IPS DF 6.9 (cell line): ENCODE measurements at regions not wholly inside any gene's neighbourhood (a gene's known extent, or its start where the extent isn't known, plus 50 kb on each side); places are given as distances from the start of the nearest gene placed in this dataset.

Experiments used
- DNase-seq: peaks from one replicate; pipeline ENCODE4 v3.0.0-alpha.2; 2013; ENCODE audit warnings: low read depth, low spot score
- H3K27ac ChIP-seq: one replicate; pipeline ENCODE4 v1.5.1; 2013; ENCODE audit warnings: low read length, control low read depth
- H3K27me3 ChIP-seq: 2 replicates; pipeline ENCODE4 v1.6.1; 2013; ENCODE audit warnings: mild to moderate bottlenecking, low read length; ENCODE audit not compliant: control insufficient read depth, insufficient read depth
- H3K36me3 ChIP-seq: 2 replicates; pipeline ENCODE4 v1.6.1; 2013; ENCODE audit warnings: low read length; ENCODE audit not compliant: control insufficient read depth, insufficient read depth
- H3K4me1 ChIP-seq: 2 replicates; pipeline ENCODE4 v1.6.1; 2013; ENCODE audit warnings: low read length; ENCODE audit not compliant: control insufficient read depth, insufficient read depth
- H3K4me3 ChIP-seq: 2 replicates; pipeline ENCODE4 v1.5.1; 2013; ENCODE audit warnings: mild to moderate bottlenecking, low read length
- H3K9me3 ChIP-seq: 2 replicates; pipeline ENCODE4 v1.6.1; 2013; ENCODE audit warnings: low read length, inconsistent platforms; ENCODE audit not compliant: control insufficient read depth, insufficient read depth
- WGBS: extraction: QIAGEN DNeasy Blood & Tissue Kit; methylation state at CpG from one replicate; pipeline ENCODE4 v1.1.7; 2013; ENCODE audit warnings: mixed read lengths, missing lambda C conversion rate; ENCODE audit not compliant: insufficient read length, insufficient coverage; 5-methylcytosine and 5-hydroxymethylcytosine counted together

DNA sequence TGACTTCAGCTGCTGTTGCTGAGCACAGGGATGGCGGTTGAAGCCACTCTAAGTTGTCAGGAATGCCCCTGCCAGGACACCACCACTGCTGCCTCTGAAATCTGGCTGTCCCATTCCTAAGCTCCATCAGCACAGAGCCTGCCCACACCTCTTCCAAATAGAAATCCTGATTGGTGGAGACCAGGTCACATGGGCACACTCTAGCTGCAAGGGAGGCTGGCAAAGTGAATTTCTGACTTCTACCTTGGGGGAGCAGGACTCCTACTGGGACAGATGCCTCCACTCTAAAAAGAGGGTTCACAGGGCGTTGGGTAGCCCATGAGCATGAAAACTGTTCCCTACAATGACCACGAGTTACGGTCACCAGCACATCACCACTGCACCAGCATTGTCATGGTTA is 83.8 kb upstream of the TARDBP start:
- no peak overlapping the region for H3K27ac ChIP-seq
- H3K9me3 ChIP-seq, result no peaks in the 10 kb centered on the region
- H3K4me3 ChIP-seq, result no peak overlapping the region
- no CpG with 5 or more reads among the region's 4 CpGs for WGBS
- no peaks in the 10 kb centered on the region for H3K4me1 ChIP-seq
- no peak for DNase-seq
- no peaks in the 10 kb centered on the region for H3K27me3 ChIP-seq
- H3K36me3 ChIP-seq, result no peaks in the 10 kb centered on the region

DNA sequence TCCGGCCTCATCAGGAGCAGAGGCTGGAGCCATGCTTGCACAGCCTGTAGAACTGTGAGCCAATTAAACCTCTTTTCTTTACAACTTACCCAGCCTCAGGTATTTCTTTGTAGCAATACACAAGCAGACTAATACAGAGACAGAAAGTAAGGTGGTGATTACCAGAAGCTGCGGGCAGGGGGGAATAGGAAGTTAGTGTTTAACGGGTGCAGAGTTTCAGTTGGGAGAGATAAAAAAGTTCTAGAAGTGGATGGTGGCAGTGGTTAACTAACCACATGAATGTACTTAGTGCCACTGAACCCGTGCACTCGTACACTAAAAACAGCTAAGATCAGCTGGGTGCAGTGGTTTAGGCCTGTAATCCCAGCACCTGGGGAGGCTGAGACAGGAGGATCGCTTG is 80.4 kb upstream of the TARDBP start:
- Histone ChIP-seq H3K4me3 (no peak overlapping the region), H3K27ac (no peak overlapping the region), H3K4me1 (peaks cover 4% of the 10 kb centered on the region), H3K36me3 (no peaks in the 10 kb centered on the region), H3K27me3 (no peaks in the 10 kb centered on the region), H3K9me3 (no peaks in the 10 kb centered on the region)
- DNase-seq, result no peak
- WGBS, result no CpG with 5 or more reads among the region's 6 CpGs

DNA sequence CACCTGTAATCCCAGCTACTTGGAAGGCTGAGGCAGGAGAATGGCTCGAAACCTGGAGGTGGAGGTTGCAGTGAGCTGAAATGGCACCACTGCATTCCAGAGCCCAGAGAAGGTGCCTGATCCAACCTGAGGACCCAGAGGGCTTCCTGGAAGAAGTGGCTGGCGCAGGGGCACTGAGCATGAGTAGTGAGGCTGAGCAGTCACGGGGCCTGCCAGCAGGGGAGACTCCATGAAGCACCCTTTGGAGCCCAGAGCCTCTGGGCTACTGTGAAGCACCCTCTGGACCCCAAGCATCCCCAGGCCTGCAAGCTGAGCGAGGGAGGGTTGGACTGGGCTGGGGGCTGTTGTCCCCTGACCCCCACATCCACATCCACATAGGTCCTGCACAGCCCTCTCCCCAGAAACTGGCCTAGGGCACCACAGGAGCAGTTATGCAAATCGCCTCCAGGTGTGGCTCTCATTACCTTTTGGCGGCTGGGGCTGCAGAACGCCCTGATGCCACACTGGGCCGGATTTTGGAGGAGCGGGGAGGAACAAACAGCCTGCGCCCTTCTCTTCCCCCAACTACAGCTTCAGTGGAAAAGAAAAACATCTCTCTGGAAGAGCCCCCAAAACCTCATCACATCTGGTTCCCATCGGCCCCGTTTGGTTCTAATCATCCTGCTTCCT is 78.2 kb upstream of the TARDBP start:
- no peaks in the 10 kb centered on the region for H3K9me3 ChIP-seq

DNA sequence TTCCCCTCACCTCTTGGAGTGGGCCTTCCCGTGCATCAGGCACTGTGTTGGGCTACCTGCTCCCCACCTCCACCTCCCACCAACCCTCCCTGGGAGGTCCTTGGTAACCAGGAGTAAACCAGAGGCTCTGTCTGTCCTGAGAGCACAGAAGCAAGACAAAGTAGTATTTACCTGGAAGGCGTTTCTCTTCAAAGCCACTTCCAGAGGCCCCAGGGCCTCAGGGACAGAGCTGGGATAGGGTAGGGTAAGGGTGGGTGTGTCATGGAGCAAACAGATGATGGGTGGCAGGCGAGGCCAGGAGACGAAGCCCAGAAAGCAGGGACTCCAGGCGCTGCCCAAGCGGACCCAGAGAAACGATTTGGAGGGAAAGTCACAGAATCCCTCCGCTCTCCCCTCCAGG is 77.2 kb upstream of the TARDBP start:
- DNase-seq, result no peak
- no CpG with 5 or more reads among the region's 8 CpGs for WGBS
- H3K9me3 ChIP-seq, result no peaks in the 10 kb centered on the region
- H3K27me3 ChIP-seq, result no peaks in the 10 kb centered on the region
- no peak overlapping the region for H3K4me3 ChIP-seq
- no peak overlapping the region for H3K27ac ChIP-seq
- no peaks in the 10 kb centered on the region for H3K36me3 ChIP-seq
- peaks cover 4% of the 10 kb centered on the region for H3K4me1 ChIP-seq

More for the DNA sequence above, 78.2 kb upstream of the TARDBP start:
- Histone ChIP-seq H3K4me3 (no peak overlapping the region), H3K27me3 (no peaks in the 10 kb centered on the region), H3K4me1 (peaks cover 4% of the 10 kb centered on the region), H3K27ac (no peak overlapping the region), H3K36me3 (no peaks in the 10 kb centered on the region)
- DNase-seq, result no peak
- no CpG with 5 or more reads among the region's 12 CpGs for WGBS

DNA sequence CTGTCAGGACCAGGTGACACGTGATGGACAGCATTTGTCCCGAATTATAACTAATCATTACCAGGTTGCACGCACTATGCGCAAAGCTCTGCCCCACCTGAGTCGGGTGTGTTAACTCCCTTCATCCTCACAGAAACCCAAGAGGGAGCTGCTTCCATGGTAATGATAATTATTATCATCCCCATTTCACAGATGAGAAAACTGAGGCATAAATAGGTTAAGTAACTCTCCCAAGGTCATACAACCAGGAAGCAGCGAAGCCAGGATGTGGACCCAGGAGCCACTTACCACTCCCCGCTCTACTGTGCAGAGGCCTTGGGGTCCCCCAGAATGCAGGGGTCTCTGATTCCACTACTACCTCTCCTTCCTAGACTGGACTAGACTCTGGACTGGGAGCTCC is 76.7 kb upstream of the TARDBP start:
- Histone ChIP-seq H3K4me1 (peaks cover 4% of the 10 kb centered on the region), H3K4me3 (no peak overlapping the region), H3K27ac (no peak overlapping the region), H3K27me3 (no peaks in the 10 kb centered on the region), H3K36me3 (no peaks in the 10 kb centered on the region), H3K9me3 (no peaks in the 10 kb centered on the region)
- no CpG with 5 or more reads among the region's 7 CpGs for WGBS
- no peak for DNase-seq

DNA sequence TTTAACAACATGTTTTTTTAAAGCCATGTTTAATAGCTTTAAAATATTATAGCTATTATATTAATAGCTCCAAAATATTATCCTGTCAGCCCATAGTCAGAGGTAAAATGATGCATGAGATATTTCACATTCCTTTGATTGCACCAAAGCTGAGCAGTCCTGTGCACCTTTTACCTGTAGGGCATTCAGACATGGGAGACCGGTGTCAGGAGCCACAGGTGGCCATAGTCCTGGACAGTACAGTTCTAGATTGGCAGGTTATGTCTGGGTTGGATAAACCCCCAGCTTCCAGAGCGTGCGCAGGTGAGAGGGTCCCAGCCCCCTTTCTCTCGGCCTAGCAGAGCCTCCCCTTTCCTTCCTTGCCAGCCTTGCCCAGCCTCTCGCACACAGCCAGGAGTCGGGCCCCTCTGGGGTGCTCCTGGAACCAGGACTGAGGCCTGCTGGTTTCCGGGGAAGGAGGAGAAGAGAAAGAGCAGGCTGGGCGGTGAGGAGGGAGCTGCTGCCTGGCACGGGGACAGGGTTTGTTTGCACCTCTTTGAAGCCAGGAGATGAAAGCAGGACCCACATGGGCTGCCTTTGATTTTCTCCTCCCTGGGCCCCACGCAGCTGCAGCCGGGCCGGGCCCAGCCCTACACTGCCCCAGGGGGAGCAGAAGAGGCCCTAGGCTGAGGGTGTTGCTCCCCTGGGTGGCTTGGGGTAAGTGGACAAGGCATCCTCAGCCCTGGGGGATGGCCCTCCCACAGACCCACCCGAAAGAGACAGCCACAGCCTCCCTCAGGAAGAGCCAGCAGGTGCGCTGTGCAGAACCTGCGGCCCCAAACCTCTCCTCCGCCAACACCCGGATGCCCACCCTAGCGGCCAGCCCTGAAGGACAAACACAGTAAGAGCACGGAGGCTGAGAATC is 75.2 kb upstream of the TARDBP start:
- no peak for DNase-seq
- Histone ChIP-seq H3K4me1 (peaks cover 4% of the 10 kb centered on the region), H3K36me3 (no peaks in the 10 kb centered on the region), H3K4me3 (no peak overlapping the region), H3K27me3 (no peaks in the 10 kb centered on the region), H3K27ac (no peak overlapping the region), H3K9me3 (no peaks in the 10 kb centered on the region)
- no CpG with 5 or more reads among the region's 19 CpGs for WGBS

DNA sequence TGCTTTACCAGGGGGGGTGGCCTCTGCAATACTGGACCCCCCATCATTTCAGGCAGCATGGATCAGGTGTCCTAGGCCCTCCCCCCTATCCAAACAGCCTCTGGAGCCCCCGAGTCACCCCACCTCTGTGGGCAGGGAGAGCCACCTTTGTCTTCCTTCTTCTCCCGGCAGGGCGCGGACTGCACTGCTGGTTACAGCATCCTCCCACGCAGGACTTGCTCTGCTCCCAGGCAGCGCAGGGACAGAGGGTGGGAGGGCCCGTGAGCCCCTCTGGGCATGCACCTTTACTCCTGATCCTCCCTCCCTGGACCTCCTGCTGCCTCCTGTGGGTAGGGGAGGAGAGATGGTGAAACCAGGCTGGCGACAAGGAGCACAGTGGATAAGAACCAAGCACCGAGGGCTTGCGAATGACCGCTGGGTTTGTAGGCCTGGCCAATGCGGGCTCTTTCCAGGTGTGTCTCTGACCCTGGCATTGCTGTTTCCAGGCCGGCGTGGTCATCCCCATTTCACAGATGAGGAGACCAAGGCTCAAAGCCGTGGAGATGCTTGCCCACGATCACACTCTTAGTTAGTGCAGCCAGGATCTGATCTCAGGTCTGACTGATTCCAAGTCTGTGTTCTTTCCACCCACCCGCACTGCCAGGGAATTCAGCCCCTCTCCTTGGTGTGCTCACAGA is 73.6 kb upstream of the TARDBP start:
- no peak for DNase-seq
- Histone ChIP-seq H3K36me3 (no peaks in the 10 kb centered on the region), H3K4me1 (peaks cover 4% of the 10 kb centered on the region), H3K27me3 (no peaks in the 10 kb centered on the region), H3K27ac (no peak overlapping the region), H3K9me3 (no peaks in the 10 kb centered on the region), H3K4me3 (no peak overlapping the region)
- no CpG with 5 or more reads among the region's 17 CpGs for WGBS

DNA sequence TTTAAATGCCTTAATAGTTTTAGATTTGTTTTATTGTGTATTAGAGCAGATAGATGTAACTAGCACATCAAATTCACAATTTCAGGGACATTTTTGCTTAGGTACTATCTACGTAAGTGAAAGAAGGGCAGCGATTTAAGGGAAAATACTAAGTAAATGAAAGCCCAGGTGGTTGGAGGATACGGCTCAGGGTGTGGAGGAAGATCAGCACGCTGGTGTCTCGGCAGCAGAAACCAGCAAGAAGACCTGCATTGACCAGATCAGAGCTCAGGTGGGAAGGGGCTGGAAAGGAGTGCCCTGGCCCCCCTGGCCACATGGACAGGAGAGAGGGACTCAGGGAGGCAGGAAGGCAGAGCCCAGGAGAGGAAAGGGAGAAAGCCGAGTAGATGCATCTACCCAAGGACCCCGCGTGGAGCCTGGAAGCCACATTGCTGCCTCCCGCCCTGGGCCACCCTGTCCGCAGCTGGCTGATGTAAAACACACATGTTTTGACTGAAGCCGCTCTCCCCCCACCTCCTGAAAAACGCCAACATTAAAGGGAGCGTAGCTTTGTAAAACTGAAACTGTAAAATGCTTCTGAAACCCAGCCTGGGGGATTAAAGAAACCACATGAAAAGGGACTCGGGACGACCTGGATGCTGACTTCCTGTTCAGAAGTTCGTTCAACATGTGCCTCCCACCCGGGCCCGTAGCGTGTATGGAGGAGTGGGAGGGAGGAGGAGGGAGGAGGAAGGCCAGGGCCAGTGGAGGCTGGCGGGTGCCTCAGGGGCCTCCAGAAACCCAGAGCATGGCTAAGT is 72.6 kb upstream of the TARDBP start:
- no peaks in the 10 kb centered on the region for H3K36me3 ChIP-seq
- no peaks in the 10 kb centered on the region for H3K27me3 ChIP-seq
- no CpG with 5 or more reads among the region's 20 CpGs for WGBS
- H3K27ac ChIP-seq, result no peak overlapping the region
- H3K9me3 ChIP-seq, result no peaks in the 10 kb centered on the region
- H3K4me3 ChIP-seq, result no peak overlapping the region
- no peak for DNase-seq
- no peaks in the 10 kb centered on the region; the same call in 1 of the 2 replicates for H3K4me1 ChIP-seq

DNA sequence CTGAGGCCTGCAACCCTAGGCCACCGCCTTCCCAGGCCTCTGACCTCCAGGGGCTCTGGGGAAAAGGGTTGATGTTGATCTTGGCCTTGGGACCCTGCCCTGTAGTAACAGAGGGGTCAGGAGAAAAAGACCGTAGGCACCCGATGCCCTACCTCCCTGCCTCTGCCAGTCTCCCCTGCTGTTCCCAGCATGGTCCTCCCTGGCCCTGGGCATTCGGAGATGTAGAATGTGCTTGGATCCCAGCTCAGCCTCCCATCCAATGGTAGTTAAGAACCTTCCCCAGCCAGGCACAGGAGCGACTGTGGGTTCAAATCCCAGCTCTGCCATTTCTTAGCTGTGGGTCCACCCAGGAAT is 72.0 kb upstream of the TARDBP start:
- DNase-seq, result no peak
- no peaks in the 10 kb centered on the region for H3K9me3 ChIP-seq
- H3K27ac ChIP-seq, result no peak overlapping the region
- H3K4me3 ChIP-seq, result no peak overlapping the region
- H3K4me1 ChIP-seq, result no peaks in the 10 kb centered on the region; the same call in 1 of the 2 replicates
- H3K36me3 ChIP-seq, result no peaks in the 10 kb centered on the region
- no peaks in the 10 kb centered on the region for H3K27me3 ChIP-seq
- no CpG with 5 or more reads among the region's 5 CpGs for WGBS

DNA sequence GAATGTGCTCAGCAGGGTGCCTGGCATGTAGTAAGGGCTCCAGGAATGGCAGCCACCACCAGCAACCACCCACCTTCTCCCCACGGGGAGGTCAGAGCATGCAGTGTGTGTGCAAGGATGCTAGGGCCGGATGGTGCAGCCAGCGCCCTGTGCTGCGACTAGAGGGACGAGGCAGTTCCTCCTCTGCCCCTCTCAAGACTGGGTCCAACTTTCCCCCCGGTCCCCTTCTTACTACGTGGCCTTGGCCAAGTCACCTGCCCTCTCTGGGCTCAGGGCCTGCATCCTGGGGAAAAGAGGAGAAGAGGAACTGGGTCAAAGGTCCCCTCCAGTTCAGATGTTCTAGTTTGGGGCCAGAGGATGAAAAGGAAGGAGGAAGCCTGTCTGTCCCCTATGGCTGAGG is 71.6 kb upstream of the TARDBP start:
- no peak overlapping the region for H3K27ac ChIP-seq
- no peaks in the 10 kb centered on the region for H3K27me3 ChIP-seq
- H3K9me3 ChIP-seq, result no peaks in the 10 kb centered on the region
- WGBS, result no CpG with 5 or more reads among the region's 7 CpGs
- no peak for DNase-seq
- no peak overlapping the region for H3K4me3 ChIP-seq
- H3K4me1 ChIP-seq, result no peaks in the 10 kb centered on the region
- no peaks in the 10 kb centered on the region for H3K36me3 ChIP-seq
